PC-3 (cell line): ENCODE measurements at regions not wholly inside any gene's neighbourhood (a gene's known extent, or its start where the extent isn't known, plus 50 kb on each side); places are given as distances from the start of the nearest gene placed in this dataset.

Experiments
- ATAC-seq: fragments of 200-7000 bp; cut with Tn5 transposase; 2 replicates; pipeline ENCODE4 v1.9.1; 2020; ENCODE audit warnings: mild to moderate bottlenecking, moderate library complexity
- BruUV-seq: library from RNA; stranded (reverse); fragments of 400-500 nt; replicated peaks from 2 replicates; lab custom pipeline; 2021; lab: Mats Ljungman, UMichigan
- CTCF ChIA-PET: fragments of 300-600 bp; sonication (Branson Sonifier 250); formaldehyde crosslinking; loops from one replicate; lab custom pipeline; 2022; ENCODE audit warnings: antibody characterized with exemption; lab: Charles Lee
- POLR2A ChIA-PET: fragments of 300-600 bp; sonication (Branson Sonifier 250); formaldehyde crosslinking; loops from one replicate; lab custom pipeline; 2022; ENCODE audit warnings: antibody characterized with exemption; ENCODE audit not compliant: unreplicated experiment; lab: Charles Lee
- DNase-seq: peaks from one replicate; pipeline ENCODE4 v3.0.0-alpha.2; 2015
- H2AFZ ChIP-seq: fragments of 300-600 bp; sonication (generic); 2 replicates; pipeline ENCODE4 v1.6.0; 2016; ENCODE audit warnings: antibody characterized with exemption, low read length
- H3F3A ChIP-seq: fragments of 300-600 bp; sonication (generic); one replicate; pipeline ENCODE4 v1.6.0; 2017; ENCODE audit warnings: antibody characterized with exemption, low read length, control low read depth, mild to moderate bottlenecking; ENCODE audit not compliant: unreplicated experiment
- H3K27ac ChIP-seq: fragments of 300-600 bp; sonication (generic); 2 replicates; pipeline ENCODE4 v1.5.1; 2016; ENCODE audit warnings: mild to moderate bottlenecking, low read length
- H3K27me3 ChIP-seq: fragments of 300-600 bp; sonication (generic); 2 replicates; pipeline ENCODE4 v1.6.1; 2016; ENCODE audit warnings: low read length, mixed read lengths
- H3K36me3 ChIP-seq: fragments of 300-600 bp; sonication (generic); 2 replicates; pipeline ENCODE4 v1.6.1; 2016; ENCODE audit warnings: low read depth, mixed run types, low read length, mixed read lengths
- H3K4me1 ChIP-seq: fragments of 300-600 bp; sonication (generic); 2 replicates; pipeline ENCODE4 v1.5.1; 2016; ENCODE audit warnings: low read length; ENCODE audit not compliant: insufficient read depth
- H3K4me2 ChIP-seq: fragments of 300-600 bp; sonication (generic); 2 replicates; pipeline ENCODE4 v1.6.0; 2016; ENCODE audit warnings: low read length
- H3K4me3 ChIP-seq: fragments of 300-600 bp; sonication (generic); 2 replicates; pipeline ENCODE4 v1.5.1; 2016; ENCODE audit warnings: mild to moderate bottlenecking, low read length, mixed read lengths
- H3K79me2 ChIP-seq: fragments of 300-600 bp; sonication (generic); 2 replicates; pipeline ENCODE4 v1.6.1; 2017; ENCODE audit warnings: low read length, mixed read lengths
- H3K9ac ChIP-seq: fragments of 300-600 bp; sonication (generic); 2 replicates; pipeline ENCODE4 v1.6.0; 2016; ENCODE audit warnings: mild to moderate bottlenecking, low read length
- H3K9me2 ChIP-seq: fragments of 300-600 bp; sonication (generic); replicated peaks from 2 replicates; pipeline ENCODE4 v1.6.1; 2016; ENCODE audit warnings: mixed run types, low read length, mixed read lengths
- H3K9me3 ChIP-seq: fragments of 300-600 bp; sonication (generic); 2 replicates; pipeline ENCODE4 v1.6.1; 2016; ENCODE audit warnings: low read length, mixed read lengths
- H4K20me1 ChIP-seq: fragments of 300-600 bp; sonication (generic); 2 replicates; pipeline ENCODE4 v1.6.1; 2016; ENCODE audit warnings: low read length, mixed read lengths
- CTCF ChIP-seq: fragments of 300-600 bp; sonication (generic); conservative IDR thresholded peaks from 2 replicates; pipeline ENCODE4 v1.5.1; 2017; ENCODE audit warnings: antibody characterized with exemption, low read depth, mild to moderate bottlenecking, low read length
- EZH2 ChIP-seq: fragments of 300-600 bp; sonication (generic); IDR thresholded peaks from one replicate; pipeline ENCODE4 v1.6.1; 2017; ENCODE audit warnings: antibody characterized with exemption, mild to moderate bottlenecking, low read length; ENCODE audit not compliant: unreplicated experiment
- EZH2phosphoT487 ChIP-seq: fragments of 300-600 bp; sonication (generic); IDR thresholded peaks from 2 replicates; pipeline ENCODE4 v1.6.1; 2018; ENCODE audit warnings: mild to moderate bottlenecking, antibody characterized with exemption, low read length, borderline replicate concordance
- intact Hi-C: fragments of 100-400 bp; cut with micrococcal nuclease; formaldehyde crosslinking; loops from 2 replicates; pipeline ENCODE4 v1.9.0; 2023

- ATAC-seq (peak; percentile 28), DNase-seq (peak; percentile 82)
- no TSS peak for BruUV-seq
- no peak overlapping the region for H3K4me3 ChIP-seq
- H3F3A ChIP-seq = peaks cover 11% of the 10 kb centered on the region
- intact Hi-C loops = no loop called here
- H3K27me3 ChIP-seq = no peaks in the 10 kb centered on the region
- H3K9ac ChIP-seq = peak overlapping the region; percentile 7; the same call in 1 of the 2 replicates
- ChIA-PET CTCF (interaction anchor here (0.7 to 1.0 kb wide), 2 partner anchors 19 to 133 kb away, joined by 4 read pairs; no protein-coding TSS in a partner anchor), POLR2A (interaction anchor here (0.5 to 0.6 kb wide), 2 partner anchors 36 to 79 kb away, joined by 3 to 5 read pairs; no protein-coding TSS in a partner anchor)
- no peaks in the 10 kb centered on the region for H3K9me2 ChIP-seq
- no peak overlapping the region for H2AFZ ChIP-seq
- H3K27ac ChIP-seq = peak overlapping the region; percentile 92
- TF ChIP-seq EZH2 (no peak), EZH2phosphoT487 (no peak), CTCF (no peak)
- no peaks in the 10 kb centered on the region for H3K36me3 ChIP-seq
- H3K4me1 ChIP-seq = peaks cover 56% of the 10 kb centered on the region
- peaks cover 8% of the 10 kb centered on the region for H3K79me2 ChIP-seq
- H3K9me3 ChIP-seq = no peaks in the 10 kb centered on the region
- H4K20me1 ChIP-seq = no peaks in the 10 kb centered on the region
- peak overlapping the region; percentile 31 for H3K4me2 ChIP-seq
Measured at GRCh38 chr11:10925149-10925926, 67.5 kb upstream of the ZBED5 start.

GRCh38 chr11:10923882-10924281, 66.0 kb upstream of the ZBED5 start:
- intact Hi-C loops = no loop called here

More at GRCh38 chr11:10923882-10924281, 66.0 kb upstream of the ZBED5 start:
- no peaks in the 10 kb centered on the region for H3K79me2 ChIP-seq
- no peaks in the 10 kb centered on the region for H3K27me3 ChIP-seq
- no peaks in the 10 kb centered on the region for H3K36me3 ChIP-seq
- no peak overlapping the region for H3K9ac ChIP-seq
- no peak overlapping the region for H3K4me2 ChIP-seq
- H2AFZ ChIP-seq = no peak overlapping the region
- H3K4me1 ChIP-seq = peaks cover 44% of the 10 kb centered on the region
- H4K20me1 ChIP-seq = no peaks in the 10 kb centered on the region
- H3F3A ChIP-seq = peaks cover 11% of the 10 kb centered on the region
- no peak overlapping the region for H3K4me3 ChIP-seq
- TF ChIP-seq EZH2 (no peak), CTCF (no peak), EZH2phosphoT487 (no peak)
- ATAC-seq = no peak
- no peak overlapping the region for H3K27ac ChIP-seq
- no peak for DNase-seq
- no peaks in the 10 kb centered on the region for H3K9me2 ChIP-seq
- BruUV-seq = no TSS peak
- no peaks in the 10 kb centered on the region for H3K9me3 ChIP-seq
- POLR2A ChIA-PET = interaction anchor here (0.6 kb wide), 1 partner anchor 24 kb away, joined by 9 read pairs; no protein-coding TSS in a partner anchor
- CTCF ChIA-PET = no interaction called here
